ENCODE measurements at regions not wholly inside any gene's neighbourhood (a gene's known extent, or its start where the extent isn't known, plus 50 kb on each side); places are given as distances from the start of the nearest gene placed in this dataset.

- Histone ChIP-seq H3K9me3 (ENCODE audit: low read depth) (no peaks in the 10 kb centered on the region), H3K27ac (no peak overlapping the region), H3K27me3 (no peaks in the 10 kb centered on the region), H3K4me3 (no peak overlapping the region), H3K36me3 (no peaks in the 10 kb centered on the region), H3K4me1 (ENCODE audit: low read depth) (no peaks in the 10 kb centered on the region)
- TF ChIP-seq, protein P1, sequence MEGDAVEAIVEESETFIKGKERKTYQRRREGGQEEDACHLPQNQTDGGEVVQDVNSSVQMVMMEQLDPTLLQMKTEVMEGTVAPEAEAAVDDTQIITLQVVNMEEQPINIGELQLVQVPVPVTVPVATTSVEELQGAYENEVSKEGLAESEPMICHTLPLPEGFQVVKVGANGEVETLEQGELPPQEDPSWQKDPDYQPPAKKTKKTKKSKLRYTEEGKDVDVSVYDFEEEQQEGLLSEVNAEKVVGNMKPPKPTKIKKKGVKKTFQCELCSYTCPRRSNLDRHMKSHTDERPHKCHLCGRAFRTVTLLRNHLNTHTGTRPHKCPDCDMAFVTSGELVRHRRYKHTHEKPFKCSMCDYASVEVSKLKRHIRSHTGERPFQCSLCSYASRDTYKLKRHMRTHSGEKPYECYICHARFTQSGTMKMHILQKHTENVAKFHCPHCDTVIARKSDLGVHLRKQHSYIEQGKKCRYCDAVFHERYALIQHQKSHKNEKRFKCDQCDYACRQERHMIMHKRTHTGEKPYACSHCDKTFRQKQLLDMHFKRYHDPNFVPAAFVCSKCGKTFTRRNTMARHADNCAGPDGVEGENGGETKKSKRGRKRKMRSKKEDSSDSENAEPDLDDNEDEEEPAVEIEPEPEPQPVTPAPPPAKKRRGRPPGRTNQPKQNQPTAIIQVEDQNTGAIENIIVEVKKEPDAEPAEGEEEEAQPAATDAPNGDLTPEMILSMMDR (IDR thresholded peaks at IDR 0.05; ENCODE audit: low read depth, low read length): no peak
- DNase-seq (ENCODE audit: low read depth in 1 of 2, low spot score in 1 of 2): no peak
Measured at GRCh38 chr2:150247481-150247880, 240.0 kb downstream of the RND3 start.

- TF ChIP-seq, protein P1 (IDR thresholded peaks at IDR 0.05; ENCODE audit: low read depth, low read length): no peak
- Histone ChIP-seq H3K9me3 (ENCODE audit: low read depth) (no peaks in the 10 kb centered on the region), H3K27me3 (no peaks in the 10 kb centered on the region), H3K4me1 (ENCODE audit: low read depth) (no peaks in the 10 kb centered on the region), H3K36me3 (no peaks in the 10 kb centered on the region), H3K27ac (no peak overlapping the region), H3K4me3 (no peak overlapping the region)
- DNase-seq (ENCODE audit: low read depth in 1 of 2, low spot score in 1 of 2): peak in 1 of 2 donors; percentile 83
Measured at GRCh38 chr2:150234787-150235446, 252.6 kb downstream of the RND3 start.

- TF ChIP-seq, protein P1 (IDR thresholded peaks at IDR 0.05; ENCODE audit: low read depth, low read length): no peak
- no peak overlapping the region for H3K27ac ChIP-seq
- H3K27me3 ChIP-seq: no peaks in the 10 kb centered on the region
- no peak for DNase-seq (ENCODE audit: low read depth in 1 of 2, low spot score in 1 of 2)
- H3K4me3 ChIP-seq: no peak overlapping the region
- no peaks in the 10 kb centered on the region for H3K36me3 ChIP-seq
- H3K9me3 ChIP-seq (ENCODE audit: low read depth): no peaks in the 10 kb centered on the region
- no peaks in the 10 kb centered on the region for H3K4me1 ChIP-seq (ENCODE audit: low read depth)
Measured at GRCh38 chr2:150232871-150233270, 254.6 kb downstream of the RND3 start.

- Histone ChIP-seq H3K4me1 (ENCODE audit: low read depth) (no peaks in the 10 kb centered on the region), H3K27ac (no peak overlapping the region), H3K4me3 (no peak overlapping the region), H3K36me3 (no peaks in the 10 kb centered on the region), H3K27me3 (no peaks in the 10 kb centered on the region), H3K9me3 (ENCODE audit: low read depth) (no peaks in the 10 kb centered on the region)
- no peak for DNase-seq (ENCODE audit: low read depth in 1 of 2, low spot score in 1 of 2)
- TF ChIP-seq, protein P1 (IDR thresholded peaks at IDR 0.05; ENCODE audit: low read depth, low read length): no peak
Measured at GRCh38 chr2:150232321-150232720, 255.1 kb downstream of the RND3 start.

GRCh38 chr2:150230616-150231015 lies 256.9 kb downstream of the RND3 start:
- Histone ChIP-seq H3K4me3 (no peak overlapping the region), H3K4me1 (ENCODE audit: low read depth) (no peaks in the 10 kb centered on the region), H3K9me3 (ENCODE audit: low read depth) (no peaks in the 10 kb centered on the region), H3K36me3 (no peaks in the 10 kb centered on the region), H3K27me3 (no peaks in the 10 kb centered on the region), H3K27ac (no peak overlapping the region)
- TF ChIP-seq, protein P1 (IDR thresholded peaks at IDR 0.05; ENCODE audit: low read depth, low read length): no peak
- DNase-seq (ENCODE audit: low read depth in 1 of 2, low spot score in 1 of 2): no peak
